ENCODE measurements at regions not wholly inside any gene's neighbourhood (a gene's known extent, or its start where the extent isn't known, plus 50 kb on each side); places are given as distances from the start of the nearest gene placed in this dataset.
"Not testable (repeated sequence)": the region's sequence is repeated elsewhere in the genome, so short reads cannot be mapped to it uniquely, and the experiment has no call there.

GRCh38 chr6:8619408-8619807 lies 184.1 kb upstream of the SLC35B3 start:
- not testable (repeated sequence) for DNase-seq

GRCh38 chr6:8608737-8609136 lies 173.4 kb upstream of the SLC35B3 start:
- DNase-seq: no peak

DNA sequence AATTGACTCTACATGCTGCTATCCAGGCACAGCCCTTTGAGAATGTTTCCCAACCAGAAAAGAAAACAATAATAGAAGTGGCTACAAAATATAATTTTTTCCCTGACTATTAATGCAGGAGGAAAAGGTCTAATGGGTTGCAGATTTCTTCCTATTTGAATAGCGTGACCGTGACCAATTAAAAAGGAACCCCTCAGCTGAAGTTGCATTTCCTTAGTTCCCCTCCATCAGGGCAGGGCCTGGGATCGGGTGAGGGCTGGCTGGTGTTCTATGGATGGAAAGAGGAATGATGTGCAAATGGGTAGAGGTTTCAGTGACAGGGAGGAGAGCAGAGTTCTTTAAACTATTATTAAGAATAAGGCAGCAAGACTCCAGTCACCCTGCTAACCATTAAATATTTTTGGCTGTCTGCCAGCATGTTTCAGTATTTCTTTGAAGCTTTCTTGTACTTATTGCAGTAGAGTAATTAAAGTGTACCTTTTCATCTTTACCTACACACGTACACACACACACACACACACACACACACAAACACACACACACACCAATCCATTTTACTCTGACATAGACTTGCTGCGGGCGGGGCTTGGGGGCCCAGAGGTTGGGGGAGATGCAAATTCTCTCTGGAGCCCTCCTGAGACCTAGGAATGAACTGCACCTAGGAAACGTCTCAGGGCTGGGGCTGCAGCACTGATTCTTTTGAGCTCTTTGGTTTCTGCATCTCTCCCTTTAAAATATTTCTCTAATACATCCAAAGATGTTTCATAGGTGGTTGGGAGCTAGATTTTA lies 154.8 kb upstream of the SLC35B3 start:
- DNase-seq: no peak

DNA sequence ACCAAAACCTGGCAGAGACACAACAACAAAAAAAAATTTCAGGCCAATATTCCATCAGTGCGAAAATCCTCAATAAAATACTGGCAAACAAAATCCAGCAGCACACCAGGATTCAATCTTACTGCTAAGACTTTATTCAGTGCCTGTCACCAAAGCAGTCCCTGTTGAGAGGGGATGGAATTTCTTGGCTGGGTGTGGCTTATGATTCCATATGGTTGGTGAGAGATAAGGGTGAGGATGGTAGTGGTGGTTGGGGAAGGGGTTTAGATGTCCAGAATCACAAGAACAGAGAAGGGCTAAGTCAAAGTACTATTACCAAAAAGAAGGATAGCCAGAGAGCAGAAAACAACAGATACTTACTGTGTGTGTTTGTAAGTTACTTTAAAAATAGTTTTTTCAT lies 152.8 kb upstream of the SLC35B3 start:
- DNase-seq: no peak

- DNase-seq: no peak
Observed at GRCh38 chr6:8583291-8583690, 147.9 kb upstream of the SLC35B3 start.

GRCh38 chr6:8579372-8579771 lies 144.0 kb upstream of the SLC35B3 start:
- no peak for DNase-seq

GRCh38 chr6:8578006-8578405 lies 142.7 kb upstream of the SLC35B3 start:
- no peak for DNase-seq

GRCh38 chr6:8574749-8575468 lies 139.6 kb upstream of the SLC35B3 start:
- DNase-seq: no peak

DNA sequence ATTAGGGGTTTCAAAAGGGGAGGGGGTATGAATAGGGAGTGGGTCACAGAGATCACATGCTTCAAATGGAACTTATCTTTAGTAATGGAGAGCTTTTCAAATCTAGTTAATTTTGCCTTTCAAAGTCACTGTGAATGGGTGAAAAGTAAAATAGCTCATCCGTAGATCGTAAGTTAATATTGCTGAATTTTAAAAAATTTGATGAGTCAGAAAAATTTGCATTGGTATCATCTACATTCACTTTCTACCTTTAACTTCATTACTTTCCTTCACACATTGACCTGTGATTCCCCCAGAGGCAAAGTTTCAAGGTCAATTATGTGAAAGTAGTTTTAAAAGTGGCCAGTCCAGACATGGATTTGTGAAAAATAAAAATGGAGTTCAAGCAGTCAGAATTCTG lies 139.0 kb upstream of the SLC35B3 start:
- DNase-seq: no peak

DNA sequence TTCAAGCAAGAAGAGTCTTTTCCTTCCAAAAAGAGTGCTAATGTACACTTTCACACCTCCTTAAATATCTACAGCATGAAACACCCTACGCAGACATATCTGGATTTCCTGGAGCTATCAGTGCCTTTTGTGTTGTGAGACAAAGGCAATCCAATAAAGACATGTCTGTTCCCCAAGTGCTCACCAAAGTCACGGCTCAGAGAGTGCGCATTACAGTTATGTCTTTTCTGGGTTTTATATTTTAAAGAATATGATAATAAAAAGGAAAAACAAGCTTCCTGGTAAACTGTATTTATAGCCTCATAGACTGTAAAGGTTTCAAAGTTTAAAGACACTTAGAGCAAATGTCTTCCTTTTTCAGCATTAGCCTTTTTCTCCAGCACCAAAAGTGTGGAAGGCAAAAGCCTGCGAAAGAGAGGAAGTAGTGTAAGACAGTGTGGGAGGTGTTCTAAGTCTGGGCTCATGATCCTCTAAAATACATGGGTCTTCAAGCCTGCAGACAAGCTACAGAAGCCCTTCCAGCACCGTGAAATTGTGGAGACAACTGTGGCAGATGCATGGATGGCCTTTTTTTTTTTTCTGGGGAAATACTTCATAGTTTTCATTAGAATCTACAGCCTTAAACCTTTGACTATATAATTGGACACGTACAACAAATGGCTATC lies 135.0 kb upstream of the SLC35B3 start:
- DNase-seq: no peak

DNA sequence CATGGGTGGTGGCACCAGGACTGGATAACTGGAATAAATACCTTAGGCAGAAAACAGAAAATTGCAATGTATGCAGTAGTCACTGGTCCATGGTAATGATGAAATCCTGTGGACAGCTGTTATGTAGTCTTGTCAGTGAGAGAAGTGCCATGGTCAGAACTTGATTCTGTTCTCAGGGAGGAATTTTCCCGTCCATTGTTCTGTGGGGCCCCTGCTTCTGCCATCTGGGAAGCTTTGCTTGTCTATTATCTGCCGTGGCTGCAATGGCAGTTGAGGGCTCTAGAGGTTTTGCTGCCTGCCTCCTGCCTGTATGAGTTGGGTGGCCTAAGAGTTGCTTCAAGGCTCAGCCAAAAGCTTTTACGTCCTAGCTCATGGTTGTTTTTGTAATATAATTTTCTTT lies 126.8 kb upstream of the SLC35B3 start:
- DNase-seq: no peak

GRCh38 chr6:8558953-8559352 lies 123.6 kb upstream of the SLC35B3 start:
- DNase-seq: no peak

DNA sequence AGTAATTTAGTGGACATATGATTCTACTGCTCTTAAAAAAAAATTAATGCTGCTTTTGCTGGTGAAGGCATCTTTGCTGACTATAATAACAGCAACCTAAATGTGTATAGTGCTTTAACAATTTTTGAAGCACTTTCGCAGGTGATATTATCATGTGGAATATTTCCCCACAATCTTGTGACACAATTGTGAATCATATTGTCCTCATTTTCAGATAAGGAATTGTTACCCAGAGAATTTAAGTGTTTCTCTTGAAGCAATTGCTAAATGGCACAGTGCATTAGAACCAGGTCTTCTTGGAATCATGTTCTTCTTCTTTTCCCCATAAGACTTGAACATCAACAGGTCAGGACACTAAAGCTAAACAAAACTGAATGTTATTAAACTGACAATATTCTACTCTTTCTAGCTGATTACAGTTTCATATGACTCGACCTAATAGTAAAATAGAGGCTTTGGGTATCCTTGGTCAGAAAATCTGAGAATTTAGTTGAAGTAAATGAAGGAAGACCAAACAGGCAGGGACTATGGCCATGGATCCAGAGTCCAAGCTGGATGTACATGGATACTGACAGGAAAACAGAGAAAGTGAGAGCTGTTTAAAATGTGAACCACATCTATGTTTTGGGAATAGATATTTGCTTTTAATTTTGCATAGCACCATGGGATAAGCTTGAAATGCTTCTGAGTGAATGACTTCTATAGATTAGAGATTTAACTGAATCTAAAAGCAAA lies 121.8 kb upstream of the SLC35B3 start:
- no peak for DNase-seq

DNA sequence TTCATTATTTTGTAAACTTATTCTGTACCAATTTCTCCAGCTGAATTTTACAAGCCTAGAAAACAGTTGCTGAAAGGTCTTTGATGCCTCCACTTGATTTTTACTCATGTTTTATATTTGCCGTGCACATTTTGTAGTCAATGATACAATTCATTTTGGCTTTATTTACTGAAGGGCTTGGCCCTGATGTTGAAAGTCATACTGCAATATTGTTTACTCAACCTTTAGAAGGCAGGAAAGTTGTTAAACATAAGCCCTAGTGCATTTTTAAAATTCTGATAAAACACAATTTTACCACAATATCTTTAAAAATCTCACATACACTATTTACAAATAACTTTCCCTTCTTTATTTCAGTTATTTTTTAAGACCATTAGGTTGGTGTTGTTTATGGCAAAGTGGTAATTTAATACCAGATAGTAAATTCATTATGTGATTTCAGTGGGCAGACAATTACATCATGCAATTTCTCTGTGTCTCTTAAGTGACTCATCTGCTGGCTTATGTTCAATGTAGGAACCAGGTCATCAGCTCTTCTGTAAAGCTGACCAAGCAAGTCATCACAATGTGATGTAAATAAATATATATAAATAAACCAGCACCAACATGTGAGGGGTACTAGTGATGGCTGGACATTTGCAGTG lies 121.1 kb upstream of the SLC35B3 start:
- DNase-seq: no peak

GRCh38 chr6:8551993-8552392 lies 116.6 kb upstream of the SLC35B3 start:
- DNase-seq: no peak

DNA sequence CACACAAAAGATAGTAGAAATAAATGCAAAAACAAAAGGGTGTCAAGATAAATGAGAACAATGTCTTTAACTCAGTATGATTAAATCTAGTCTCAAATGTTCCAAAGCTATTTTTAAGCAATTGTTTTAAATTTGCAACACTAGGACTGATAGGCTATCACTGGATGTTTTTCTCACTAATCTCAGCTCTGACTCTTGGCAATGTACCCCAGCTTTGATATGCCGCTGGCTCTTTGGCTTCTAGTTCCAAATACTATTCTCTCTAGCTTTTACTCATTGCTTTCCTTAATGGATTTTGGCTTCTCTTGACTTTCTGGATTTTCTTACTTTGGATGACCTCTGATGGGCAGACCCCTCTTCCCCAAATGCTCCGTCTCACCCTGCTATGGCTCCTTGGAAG lies 116.0 kb upstream of the SLC35B3 start:
- DNase-seq: no peak

DNA sequence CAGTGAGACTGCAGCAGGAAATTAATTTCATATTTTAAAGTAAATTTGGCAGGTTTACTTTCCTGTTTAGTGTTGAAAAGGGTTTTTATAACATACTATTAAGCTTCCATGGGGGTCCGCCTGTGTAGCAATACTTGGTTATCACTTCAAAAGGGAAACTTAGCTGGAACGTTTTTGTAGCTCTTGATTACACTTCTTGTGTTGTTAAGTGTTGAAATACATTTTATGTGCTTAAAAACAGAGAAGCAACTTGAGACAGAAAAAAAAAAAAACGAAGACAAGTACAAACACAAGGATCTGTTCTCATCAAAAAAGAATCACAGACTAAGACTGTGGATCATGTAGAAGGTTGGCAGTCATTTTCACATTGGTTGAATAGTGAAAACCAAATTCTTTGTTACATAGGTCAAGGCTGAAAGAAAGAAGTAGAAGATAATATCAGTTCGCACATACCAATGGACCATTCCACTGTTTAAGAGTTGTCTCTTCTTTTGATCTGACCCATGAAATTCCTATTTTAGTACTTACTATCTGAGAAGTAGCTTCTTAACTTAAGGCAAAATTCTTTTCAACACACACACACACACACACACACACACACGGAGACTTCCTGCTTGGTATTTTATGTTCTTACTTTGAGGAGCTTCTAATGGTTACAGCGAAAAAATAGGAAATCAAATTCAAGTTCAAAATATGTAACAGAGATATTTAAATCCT lies 113.9 kb upstream of the SLC35B3 start:
- DNase-seq: no peak

DNA sequence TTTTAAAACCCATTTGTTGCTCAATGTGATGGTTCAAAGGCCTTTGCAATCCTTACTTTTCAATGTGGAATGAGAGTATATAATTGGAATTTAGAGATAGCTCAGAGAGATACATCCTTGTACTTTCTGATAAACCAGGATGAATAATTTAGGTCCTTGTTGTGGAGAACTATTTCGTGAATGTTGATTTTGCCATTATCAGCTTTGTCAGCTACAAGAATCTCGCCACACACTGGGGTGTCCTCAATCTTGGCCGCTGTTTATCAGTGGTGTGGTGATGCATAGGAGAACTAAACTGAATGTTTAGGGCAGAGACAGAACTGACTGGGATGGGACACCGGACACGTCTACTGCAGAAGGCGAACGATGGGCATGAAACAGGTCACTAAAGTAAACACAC lies 111.2 kb upstream of the SLC35B3 start:
- DNase-seq: no peak

- DNase-seq: no peak
Observed at GRCh38 chr6:8545336-8545735, 110.0 kb upstream of the SLC35B3 start.

DNA sequence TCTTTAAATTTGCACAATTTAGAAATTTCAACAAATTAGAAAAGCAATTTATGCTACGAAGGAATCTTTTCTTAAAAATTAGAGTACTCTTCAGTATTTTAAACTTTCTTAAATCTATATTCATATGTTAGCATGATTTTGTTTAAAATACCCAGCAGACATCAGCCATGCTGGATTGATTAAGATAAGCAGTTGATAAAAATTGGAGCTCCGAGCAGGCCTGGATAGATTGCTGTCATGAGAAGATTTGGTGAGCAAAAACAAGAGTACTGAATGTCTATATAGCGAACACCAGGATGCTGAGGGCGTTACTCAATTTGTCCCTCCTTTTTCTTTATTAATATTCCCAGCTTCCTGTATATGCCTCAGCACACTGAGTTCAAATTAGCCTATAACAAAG lies 108.4 kb upstream of the SLC35B3 start:
- no peak for DNase-seq

DNA sequence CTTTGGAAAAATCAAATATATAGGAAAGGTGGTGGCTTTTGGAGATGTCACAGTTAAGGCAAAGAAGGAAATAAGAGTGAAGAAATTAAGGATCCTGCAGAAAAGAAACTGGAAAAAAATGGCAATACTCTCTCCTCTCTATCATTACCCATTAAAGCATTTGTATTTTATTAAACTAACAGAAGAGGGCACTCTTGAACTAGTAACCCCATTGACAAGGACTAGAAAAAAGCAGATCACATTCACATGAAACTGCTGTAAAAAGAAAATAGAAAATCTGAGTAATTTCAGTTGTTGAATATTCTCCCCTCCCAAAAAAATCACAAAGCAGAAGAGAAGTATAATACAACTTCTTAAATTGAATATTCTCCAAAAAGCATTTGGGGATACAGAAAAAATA lies 104.1 kb upstream of the SLC35B3 start:
- DNase-seq: no peak

DNA sequence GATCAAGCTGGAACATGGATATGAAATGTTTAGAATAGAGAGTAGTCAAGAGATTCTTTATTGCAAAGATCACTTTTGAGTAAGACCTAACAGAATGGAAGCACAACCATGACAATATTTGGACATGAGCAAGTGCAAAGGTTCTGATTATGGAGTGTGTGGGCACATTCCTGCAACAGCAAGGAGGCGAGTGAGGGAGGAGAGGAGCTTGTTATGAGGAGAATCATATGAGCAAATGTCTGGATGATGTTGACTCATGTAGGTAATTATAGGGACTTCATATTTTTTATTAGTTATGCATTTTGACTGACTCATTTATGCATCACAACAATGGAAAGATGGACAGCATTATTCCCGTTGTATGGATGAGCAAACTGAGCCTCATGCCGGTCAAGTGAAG lies 100.8 kb upstream of the SLC35B3 start:
- DNase-seq: no peak
